IMR-90 (cell line): ENCODE measurements at regions not wholly inside any gene's neighbourhood (a gene's known extent, or its start where the extent isn't known, plus 50 kb on each side); places are given as distances from the start of the nearest gene placed in this dataset.

ENCODE experiments used
- ATAC-seq: fragments of 200-7000 bp; cut with Tn5 transposase; 2 replicates; pipeline ENCODE4 v1.9.1; 2020; ENCODE audit warnings: low read depth, mild to moderate bottlenecking, moderate library complexity
- BruUV-seq: library from RNA; stranded (reverse); fragments of 400-500 nt; replicated peaks from 2 replicates; lab custom pipeline; 2021; lab: Mats Ljungman, UMichigan
- CTCF ChIA-PET: fragments of 300-600 bp; formaldehyde crosslinking; extraction: SDS; loops from one replicate; lab custom pipeline; 2021; ENCODE audit warnings: antibody characterized with exemption; lab: Yijun Ruan, JAX
- POLR2A ChIA-PET: fragments of 300-600 bp; sonication (Branson Sonifier 250); formaldehyde crosslinking; loops from one replicate; lab custom pipeline; 2022; ENCODE audit warnings: antibody characterized with exemption; ENCODE audit not compliant: unreplicated experiment; lab: Charles Lee
- DNase-seq: peaks from one replicate; pipeline ENCODE4 v3.0.0; 2013
- H2AFZ ChIP-seq: replicated peaks from 2 replicates; pipeline ENCODE3; 2013; ENCODE audit warnings: low read length, mild to moderate bottlenecking; ENCODE audit not compliant: poor library complexity
- H2AK5ac ChIP-seq: 2 replicates; pipeline ENCODE4 v1.6.1; 2013; ENCODE audit warnings: low read depth, low read length, inconsistent platforms
- H2AK9ac ChIP-seq: replicated peaks from 2 replicates; pipeline ENCODE3; 2013; ENCODE audit warnings: mild to moderate bottlenecking, low read depth, low read length, moderate library complexity; ENCODE audit not compliant: poor library complexity
- H2BK120ac ChIP-seq: 2 replicates; pipeline ENCODE4 v1.6.1; 2013; ENCODE audit warnings: low read depth, low read length, inconsistent platforms
- H2BK15ac ChIP-seq: 3 replicates; pipeline ENCODE4 v1.6.1; 2013; ENCODE audit warnings: low read depth, low read length, inconsistent platforms
- H2BK20ac ChIP-seq: 2 replicates; pipeline ENCODE4 v1.6.1; 2013; ENCODE audit warnings: low read depth, mild to moderate bottlenecking, inconsistent platforms, low read length, moderate library complexity
- H2BK5ac ChIP-seq: 2 replicates; pipeline ENCODE4 v1.6.1; 2013; ENCODE audit warnings: mild to moderate bottlenecking, low read depth, low read length, inconsistent platforms; ENCODE audit not compliant: poor library complexity, severe bottlenecking
- H3K14ac ChIP-seq: replicated peaks from 2 replicates; pipeline ENCODE4 v1.6.1; 2013; ENCODE audit warnings: low read depth, low read length, inconsistent platforms
- H3K18ac ChIP-seq: 2 replicates; pipeline ENCODE4 v1.6.1; 2013; ENCODE audit warnings: low read depth, low read length, control low read depth
- H3K23ac ChIP-seq: 2 replicates; pipeline ENCODE4 v1.6.1; 2013; ENCODE audit warnings: low read depth, low read length, inconsistent platforms
- H3K27ac ChIP-seq: 2 replicates; pipeline ENCODE4 v1.5.1; 2013; ENCODE audit warnings: mild to moderate bottlenecking, control low read depth, low read length; ENCODE audit not compliant: insufficient read depth
- H3K27me3 ChIP-seq: 2 replicates; pipeline ENCODE4 v1.6.1; 2013; ENCODE audit warnings: low read length; ENCODE audit not compliant: control insufficient read depth, insufficient read depth
- H3K36me3 ChIP-seq: 2 replicates; pipeline ENCODE4 v1.6.1; 2013; ENCODE audit warnings: low read length, mixed read lengths; ENCODE audit not compliant: control insufficient read depth, insufficient read depth
- H3K4ac ChIP-seq: 2 replicates; pipeline ENCODE4 v1.6.1; 2013; ENCODE audit warnings: low read depth, low read length, inconsistent platforms
- H3K4me1 ChIP-seq: 2 replicates; pipeline ENCODE4 v1.6.1; 2013; ENCODE audit warnings: low read length, mixed read lengths; ENCODE audit not compliant: control insufficient read depth, insufficient read depth
- H3K4me2 ChIP-seq: 2 replicates; pipeline ENCODE4 v1.6.1; 2013; ENCODE audit warnings: low read depth, mild to moderate bottlenecking, control low read depth, low read length, moderate library complexity
- H3K4me3 ChIP-seq: 2 replicates; pipeline ENCODE4 v1.5.1; 2013; ENCODE audit warnings: low read depth, mild to moderate bottlenecking, control low read depth, low read length, moderate library complexity; ENCODE audit not compliant: insufficient read depth
- H3K56ac ChIP-seq: 2 replicates; pipeline ENCODE4 v1.6.1; 2013; ENCODE audit warnings: low read length, inconsistent platforms; ENCODE audit not compliant: insufficient read depth; ENCODE audit errors: extremely low read depth
- H3K79me1 ChIP-seq, 2 experiments: 2 replicates each; pipeline ENCODE4 v1.6.1; 2013; ENCODE audit warnings: low read length in 2 of 2, inconsistent platforms in 1 of 2, low read depth in 1 of 2
- H3K9ac ChIP-seq: 2 replicates; pipeline ENCODE4 v1.6.1; 2013; ENCODE audit warnings: low read depth, low read length, control low read depth
- H3K9me1 ChIP-seq: 2 replicates; pipeline ENCODE4 v1.6.1; 2013; ENCODE audit warnings: low read length, inconsistent platforms; ENCODE audit not compliant: insufficient read depth
- H3K9me3 ChIP-seq: 2 replicates; pipeline ENCODE4 v1.6.1; 2013; ENCODE audit warnings: low read length; ENCODE audit not compliant: control insufficient read depth, insufficient read depth
- H4K20me1 ChIP-seq: 2 replicates; pipeline ENCODE4 v1.6.1; 2013; ENCODE audit warnings: low read length, inconsistent platforms; ENCODE audit not compliant: insufficient read depth
- H4K5ac ChIP-seq: 2 replicates; pipeline ENCODE4 v1.6.1; 2013; ENCODE audit warnings: mild to moderate bottlenecking, low read depth, low read length, control low read depth
- H4K8ac ChIP-seq, 2 experiments: 2 replicates each; pipeline ENCODE4 v1.6.1; 2013; ENCODE audit warnings: low read depth in 2 of 2, low read length in 2 of 2, control low read depth in 1 of 2, inconsistent platforms in 1 of 2
- H4K91ac ChIP-seq: 2 replicates; pipeline ENCODE4 v1.6.1; 2013; ENCODE audit warnings: low read depth, low read length, inconsistent platforms; ENCODE audit not compliant: insufficient read depth
- POLR2A ChIP-seq: IDR thresholded peaks from 2 replicates; pipeline ENCODE4 v1.6.1; 2012; ENCODE audit warnings: mild to moderate bottlenecking, low read depth, low read length
- RFX5 ChIP-seq: IDR thresholded peaks from 2 replicates; pipeline ENCODE4 v1.8.0; 2012; ENCODE audit warnings: low read depth, mild to moderate bottlenecking, low read length, moderate library complexity
- WGBS, 2 experiments: methylation state at CpG; one replicate each; pipeline versions ENCODE4 v1.1.5 to v1.1.7; 2013; ENCODE audit warnings: missing lambda C conversion rate in 2 of 2; ENCODE audit not compliant: insufficient read length in 1 of 2; ENCODE audit errors: extremely low coverage in 2 of 2; 5-methylcytosine and 5-hydroxymethylcytosine counted together
- dilution Hi-C: fragments of 300-500 bp; cut with HindIII; formaldehyde crosslinking; loops from one replicate; pipeline ENCODE4 v1.14.3; 2018; ENCODE audit warnings: low sequenced_read_pairs; ENCODE audit not compliant: unreplicated experiment
- in situ Hi-C: fragments of 300-500 bp; cut with MboI; formaldehyde crosslinking; loops from 3 replicates; pipeline ENCODE4 v1.14.3; 2019; ENCODE audit warnings: low sequenced_read_pairs, inconsistent platforms, mixed read lengths
- intact Hi-C: fragments of 100-400 bp; cut with micrococcal nuclease; formaldehyde crosslinking; loops from 2 replicates; pipeline ENCODE4 v1.10.0; 2022

GRCh38 chr15:37204692-37205091, 104.3 kb upstream of the MEIS2 start:
- H3K9me1 ChIP-seq, result no peaks in the 10 kb centered on the region
- no peak overlapping the region for H3K27ac ChIP-seq
- no peak overlapping the region for H2BK5ac ChIP-seq
- ATAC-seq, result peak; percentile 40; the same call in 1 of the 2 replicates
- in situ Hi-C loops, result no loop called here
- no peak for DNase-seq
- TF ChIP-seq RFX5 (no peak), POLR2A (no peak)
- H4K5ac ChIP-seq, result no peak overlapping the region
- no peak overlapping the region for H4K8ac ChIP-seq
- dilution Hi-C loops, result no loop called here
- H2AFZ ChIP-seq, result no peak overlapping the region
- H3K36me3 ChIP-seq, result no peaks in the 10 kb centered on the region
- H3K4me1 ChIP-seq, result no peaks in the 10 kb centered on the region
- H2AK5ac ChIP-seq, result no peak overlapping the region
- H4K91ac ChIP-seq, result no peak overlapping the region
- H3K79me1 ChIP-seq, result no peaks in the 10 kb centered on the region
- no peak overlapping the region for H2BK120ac ChIP-seq
- no peaks in the 10 kb centered on the region for H4K20me1 ChIP-seq
- no peak overlapping the region for H3K4me2 ChIP-seq
- ChIA-PET CTCF (no interaction called here), POLR2A (no interaction called here)
- H3K4ac ChIP-seq, result no peak overlapping the region
- no peak overlapping the region for H2BK20ac ChIP-seq
- no peak overlapping the region for H2AK9ac ChIP-seq
- H3K9me3 ChIP-seq, result no peaks in the 10 kb centered on the region
- no peak overlapping the region for H2BK15ac ChIP-seq
- no TSS peak for BruUV-seq
- H3K9ac ChIP-seq, result no peak overlapping the region
- H3K4me3 ChIP-seq, result no peak overlapping the region
- no peak overlapping the region for H3K14ac ChIP-seq
- no CpG with 5 or more reads among the region's 1 CpG for WGBS, 2 experiments
- no peaks in the 10 kb centered on the region for H3K27me3 ChIP-seq
- H3K56ac ChIP-seq, result no peak overlapping the region
- no peak overlapping the region for H3K18ac ChIP-seq
- no peak overlapping the region for H3K23ac ChIP-seq
- intact Hi-C loops, result no loop called here
